HEK293T (cell line): ENCODE measurements at regions not wholly inside any gene's neighbourhood (a gene's known extent, or its start where the extent isn't known, plus 50 kb on each side); places are given as distances from the start of the nearest gene placed in this dataset.

Experiments
- ARNT ChIP-seq: fragments of 450-650 bp; IDR thresholded peaks from 2 replicates; pipeline ENCODE4 v1.6.1; 2017; ENCODE audit warnings: mild to moderate bottlenecking
- FOXA1 ChIP-seq: fragments of 450-650 bp; IDR thresholded peaks from 2 replicates; pipeline ENCODE4 v1.6.1; 2016; ENCODE audit warnings: mild to moderate bottlenecking
- FOXM1 ChIP-seq: fragments of 450-650 bp; IDR thresholded peaks from 2 replicates; pipeline ENCODE4 v1.6.1; 2017; ENCODE audit warnings: mild to moderate bottlenecking, borderline replicate concordance
- HDGF ChIP-seq: fragments of 450-650 bp; IDR thresholded peaks from 2 replicates; pipeline ENCODE4 v1.6.1; 2017; ENCODE audit warnings: antibody characterized with exemption, borderline replicate concordance
- NFRKB ChIP-seq: fragments of 450-650 bp; IDR thresholded peaks from 2 replicates; pipeline ENCODE4 v1.6.1; 2016; ENCODE audit warnings: mild to moderate bottlenecking, moderate library complexity
- TF ChIP-seq, protein P1 (sequence below): fragments of 450-650 bp; IDR thresholded peaks from 2 replicates; pipeline ENCODE4 v1.6.1; 2016

DNA sequence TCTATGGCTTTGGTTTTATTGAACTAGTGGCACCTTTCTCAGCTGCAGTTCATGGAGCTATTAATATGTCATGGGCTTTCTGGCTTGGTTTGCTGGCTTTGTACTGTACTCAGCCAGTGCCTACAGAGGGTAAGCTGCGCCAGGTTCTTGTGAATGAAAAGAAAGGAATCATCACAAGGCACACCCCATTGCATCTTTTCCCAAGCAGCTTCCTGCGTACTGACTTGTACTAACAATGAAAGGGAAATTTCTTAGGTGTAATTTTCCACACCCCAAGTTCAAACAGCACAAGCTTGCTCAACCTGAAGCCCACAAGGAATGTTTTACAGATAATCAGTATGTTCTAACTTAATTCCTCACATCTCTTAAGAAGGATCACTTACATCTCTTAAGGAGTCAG, 78.0 kb upstream of the TNFSF18 start:
- no peak for TF ChIP-seq ARNT
- TF ChIP-seq, protein P1, sequence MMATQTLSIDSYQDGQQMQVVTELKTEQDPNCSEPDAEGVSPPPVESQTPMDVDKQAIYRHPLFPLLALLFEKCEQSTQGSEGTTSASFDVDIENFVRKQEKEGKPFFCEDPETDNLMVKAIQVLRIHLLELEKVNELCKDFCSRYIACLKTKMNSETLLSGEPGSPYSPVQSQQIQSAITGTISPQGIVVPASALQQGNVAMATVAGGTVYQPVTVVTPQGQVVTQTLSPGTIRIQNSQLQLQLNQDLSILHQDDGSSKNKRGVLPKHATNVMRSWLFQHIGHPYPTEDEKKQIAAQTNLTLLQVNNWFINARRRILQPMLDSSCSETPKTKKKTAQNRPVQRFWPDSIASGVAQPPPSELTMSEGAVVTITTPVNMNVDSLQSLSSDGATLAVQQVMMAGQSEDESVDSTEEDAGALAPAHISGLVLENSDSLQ = no peak
- no peak for TF ChIP-seq FOXM1
- TF ChIP-seq FOXA1 = no peak
- TF ChIP-seq HDGF = no peak
- TF ChIP-seq NFRKB = no peak
